ENCODE measurements at regions not wholly inside any gene's neighbourhood (a gene's known extent, or its start where the extent isn't known, plus 50 kb on each side); places are given as distances from the start of the nearest gene placed in this dataset.

DNA sequence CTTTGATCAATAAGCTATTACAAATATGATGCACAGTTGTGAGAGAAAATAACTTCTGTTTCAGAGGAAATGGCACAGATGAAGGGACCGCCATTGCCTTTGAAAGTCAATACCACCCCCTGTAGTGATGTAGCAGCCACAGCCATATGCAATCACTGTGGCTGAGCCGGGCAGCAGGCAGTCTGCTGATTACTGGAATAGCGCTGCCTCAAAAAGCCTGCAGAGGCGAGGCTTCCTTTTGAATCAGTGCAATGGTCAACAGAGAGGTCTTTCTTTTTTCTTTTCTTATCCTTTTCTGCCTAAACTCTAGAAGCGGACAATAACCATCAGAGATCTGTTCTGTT is 265.1 kb upstream of the TAS2R1 start:
- Histone ChIP-seq H3K9me3 (ENCODE audit: control insufficient read depth in 4 of 4, insufficient read depth in 3 of 4, low read length in 3 of 4) (peaks cover 0 to 3% (median under 1%) of the 10 kb centered on the region in 4 donors), H3K9ac (ENCODE audit: insufficient read depth in 1 of 2, low read length in 2 of 2) (no peak overlapping the region), H3K36me3 (ENCODE audit: control insufficient read depth in 4 of 4, insufficient read depth in 4 of 4, low read length in 4 of 4) (no peaks in the 10 kb centered on the region), H3K27me3 (ENCODE audit: control insufficient read depth in 3 of 3, insufficient read depth in 3 of 3, low read length in 2 of 3) (no peaks in the 10 kb centered on the region), H3K4me1 (ENCODE audit: control insufficient read depth in 5 of 5, insufficient read depth in 5 of 5, low read length in 5 of 5) (no peaks in the 10 kb centered on the region), H3K4me3 (no peak overlapping the region), H3K27ac (ENCODE audit: low read depth in 1 of 2, low read length in 1 of 2) (no peak overlapping the region)
- no peak for ATAC-seq (ENCODE audit: insufficient read depth, low FRiP score)
- TF ChIP-seq, protein P1, sequence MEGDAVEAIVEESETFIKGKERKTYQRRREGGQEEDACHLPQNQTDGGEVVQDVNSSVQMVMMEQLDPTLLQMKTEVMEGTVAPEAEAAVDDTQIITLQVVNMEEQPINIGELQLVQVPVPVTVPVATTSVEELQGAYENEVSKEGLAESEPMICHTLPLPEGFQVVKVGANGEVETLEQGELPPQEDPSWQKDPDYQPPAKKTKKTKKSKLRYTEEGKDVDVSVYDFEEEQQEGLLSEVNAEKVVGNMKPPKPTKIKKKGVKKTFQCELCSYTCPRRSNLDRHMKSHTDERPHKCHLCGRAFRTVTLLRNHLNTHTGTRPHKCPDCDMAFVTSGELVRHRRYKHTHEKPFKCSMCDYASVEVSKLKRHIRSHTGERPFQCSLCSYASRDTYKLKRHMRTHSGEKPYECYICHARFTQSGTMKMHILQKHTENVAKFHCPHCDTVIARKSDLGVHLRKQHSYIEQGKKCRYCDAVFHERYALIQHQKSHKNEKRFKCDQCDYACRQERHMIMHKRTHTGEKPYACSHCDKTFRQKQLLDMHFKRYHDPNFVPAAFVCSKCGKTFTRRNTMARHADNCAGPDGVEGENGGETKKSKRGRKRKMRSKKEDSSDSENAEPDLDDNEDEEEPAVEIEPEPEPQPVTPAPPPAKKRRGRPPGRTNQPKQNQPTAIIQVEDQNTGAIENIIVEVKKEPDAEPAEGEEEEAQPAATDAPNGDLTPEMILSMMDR (IDR thresholded peaks at IDR 0.05; ENCODE audit: control extremely low read depth, extremely low read depth) = no peak
- WGBS, 2 donors = 66 to 67% methylated on average over 5 of the region's 5 CpGs
- no peak for DNase-seq

DNA sequence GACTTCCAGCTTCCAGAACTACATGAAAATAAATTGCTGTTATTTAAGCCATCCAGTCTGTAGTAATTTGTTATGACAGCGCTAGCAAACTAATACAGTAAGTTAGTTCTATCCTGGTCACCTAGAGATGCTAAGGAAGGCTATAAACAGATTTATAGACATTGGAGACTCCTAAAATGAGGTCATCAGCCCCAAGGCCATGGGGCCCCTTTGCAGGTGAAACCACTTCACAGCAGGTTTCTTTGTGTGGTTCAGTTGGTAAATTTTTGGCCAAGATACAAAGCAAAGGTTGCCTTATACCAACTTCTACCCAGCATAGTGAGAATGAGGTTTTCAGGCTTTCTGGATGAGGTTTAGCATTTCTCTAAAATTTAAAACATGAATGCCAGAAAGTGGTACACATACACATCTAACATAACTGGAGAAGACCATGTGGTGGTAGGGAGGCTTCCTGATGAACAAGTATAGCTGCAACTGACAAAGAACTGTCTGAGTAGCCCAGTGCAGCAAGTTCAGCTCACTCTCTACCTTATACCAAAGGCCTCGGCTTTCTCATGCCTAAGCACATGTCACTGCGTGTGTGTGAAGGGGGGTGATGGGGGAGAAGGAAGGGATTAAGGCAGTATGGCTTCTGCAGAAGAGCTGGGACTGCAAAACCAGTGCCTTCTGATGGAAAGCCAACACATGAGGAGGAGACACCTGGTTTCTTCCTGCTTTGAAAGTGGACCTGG is 264.6 kb upstream of the TAS2R1 start:
- peaks cover 0 to 3% (median under 1%) of the 10 kb centered on the region in 4 donors for H3K9me3 ChIP-seq (ENCODE audit: control insufficient read depth in 4 of 4, insufficient read depth in 3 of 4, low read length in 3 of 4)
- no peak overlapping the region for H3K9ac ChIP-seq (ENCODE audit: insufficient read depth in 1 of 2, low read length in 2 of 2)
- H3K36me3 ChIP-seq (ENCODE audit: control insufficient read depth in 4 of 4, insufficient read depth in 4 of 4, low read length in 4 of 4) = no peaks in the 10 kb centered on the region
- 60 to 69% methylated on average over 3 of the region's 3 CpGs for WGBS, 2 donors
- H3K27ac ChIP-seq (ENCODE audit: low read depth in 1 of 2, low read length in 1 of 2) = no peak overlapping the region
- no peak overlapping the region for H3K4me3 ChIP-seq
- no peaks in the 10 kb centered on the region for H3K4me1 ChIP-seq (ENCODE audit: control insufficient read depth in 5 of 5, insufficient read depth in 5 of 5, low read length in 5 of 5)
- no peak for DNase-seq
- no peaks in the 10 kb centered on the region for H3K27me3 ChIP-seq (ENCODE audit: control insufficient read depth in 3 of 3, insufficient read depth in 3 of 3, low read length in 2 of 3)
- no peak for ATAC-seq (ENCODE audit: insufficient read depth, low FRiP score)
- TF ChIP-seq, protein P1 (IDR thresholded peaks at IDR 0.05; ENCODE audit: control extremely low read depth, extremely low read depth) = no peak

GRCh38 chr5:9892696-9893095 is 262.5 kb upstream of the TAS2R1 start:
- H3K36me3 ChIP-seq (ENCODE audit: control insufficient read depth in 4 of 4, insufficient read depth in 4 of 4, low read length in 4 of 4) = no peaks in the 10 kb centered on the region
- H3K9ac ChIP-seq (ENCODE audit: insufficient read depth in 1 of 2, low read length in 2 of 2) = no peak overlapping the region
- H3K9me3 ChIP-seq (ENCODE audit: control insufficient read depth in 4 of 4, insufficient read depth in 3 of 4, low read length in 3 of 4) = peaks cover 0 to 3% (median under 1%) of the 10 kb centered on the region in 4 donors
- DNase-seq (no peak), ATAC-seq (ENCODE audit: insufficient read depth, low FRiP score) (no peak)
- 90 to 93% methylated on average over 3 of the region's 3 CpGs for WGBS, 2 donors
- H3K27me3 ChIP-seq (ENCODE audit: control insufficient read depth in 3 of 3, insufficient read depth in 3 of 3, low read length in 2 of 3) = no peaks in the 10 kb centered on the region
- no peak overlapping the region for H3K4me3 ChIP-seq
- no peaks in the 10 kb centered on the region for H3K4me1 ChIP-seq (ENCODE audit: control insufficient read depth in 5 of 5, insufficient read depth in 5 of 5, low read length in 5 of 5)
- H3K27ac ChIP-seq (ENCODE audit: low read depth in 1 of 2, low read length in 1 of 2) = no peak overlapping the region
- TF ChIP-seq, protein P1 (IDR thresholded peaks at IDR 0.05; ENCODE audit: control extremely low read depth, extremely low read depth) = no peak

DNA sequence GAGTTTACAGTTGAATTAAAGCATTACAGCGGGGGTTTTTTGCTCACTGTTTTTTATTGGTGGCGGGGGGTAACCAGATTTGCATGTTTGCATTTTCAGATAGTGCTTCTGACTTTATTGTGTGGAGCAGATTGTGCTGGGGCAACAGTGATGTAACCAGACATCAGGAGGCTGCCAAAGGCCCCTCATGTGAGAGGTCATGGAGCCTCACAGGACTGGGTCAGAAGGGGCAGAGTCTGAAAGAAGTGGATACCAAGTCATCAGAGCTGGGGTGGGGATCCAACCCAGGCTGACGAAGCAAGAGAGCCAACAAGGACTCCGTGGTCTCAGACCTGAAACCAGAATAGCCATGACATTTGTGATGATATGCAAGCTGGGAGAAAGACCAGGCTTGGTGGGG is 259.4 kb upstream of the TAS2R1 start:
- no peak for DNase-seq
- Histone ChIP-seq H3K9me3 (ENCODE audit: control insufficient read depth in 4 of 4, insufficient read depth in 3 of 4, low read length in 3 of 4) (peaks cover 0 to 3% (median under 1%) of the 10 kb centered on the region in 4 donors), H3K27ac (ENCODE audit: low read depth in 1 of 2, low read length in 1 of 2) (no peak overlapping the region), H3K27me3 (ENCODE audit: control insufficient read depth in 3 of 3, insufficient read depth in 3 of 3, low read length in 2 of 3) (no peaks in the 10 kb centered on the region), H3K36me3 (ENCODE audit: control insufficient read depth in 4 of 4, insufficient read depth in 4 of 4, low read length in 4 of 4) (no peaks in the 10 kb centered on the region), H3K4me1 (ENCODE audit: control insufficient read depth in 5 of 5, insufficient read depth in 5 of 5, low read length in 5 of 5) (no peaks in the 10 kb centered on the region), H3K4me3 (no peak overlapping the region), H3K9ac (ENCODE audit: insufficient read depth in 1 of 2, low read length in 2 of 2) (no peak overlapping the region)
- 82 to 89% methylated on average over 4 of the region's 4 CpGs for WGBS, 2 donors
- ATAC-seq (ENCODE audit: insufficient read depth, low FRiP score) = no peak
- TF ChIP-seq, protein P1 (IDR thresholded peaks at IDR 0.05; ENCODE audit: control extremely low read depth, extremely low read depth) = no peak
